ENCODE measurements at regions not wholly inside any gene's neighbourhood (a gene's known extent, or its start where the extent isn't known, plus 50 kb on each side); places are given as distances from the start of the nearest gene placed in this dataset.

DNA sequence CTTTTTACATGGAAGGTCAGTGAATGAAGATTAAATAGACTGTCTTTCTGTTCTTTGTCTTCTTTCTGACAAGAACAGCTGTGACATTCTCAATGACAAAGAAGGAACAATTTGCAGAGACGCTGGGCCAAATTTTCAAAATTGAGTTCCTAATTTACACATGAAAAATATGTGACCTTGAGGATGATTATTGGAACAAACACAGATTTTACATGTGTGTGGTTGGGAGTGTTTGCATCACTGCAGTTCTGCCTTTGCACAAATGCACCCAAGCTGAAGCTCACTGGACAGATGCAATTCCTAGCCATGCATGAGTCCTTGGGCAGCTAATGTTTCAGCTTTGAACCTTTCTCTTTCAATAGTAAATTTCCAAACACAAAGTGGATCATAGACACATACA, 350.8 kb downstream of the QKI start:
- Histone ChIP-seq H2AFZ (ENCODE audit: low read depth) (no peak overlapping the region), H3K36me3 (ENCODE audit: insufficient read depth) (no peaks in the 10 kb centered on the region), H3K4me3 (IDR thresholded peaks at IDR 0.05; ENCODE audit: insufficient read depth, low read depth, low read length) (no peak overlapping the region), H4K20me1 (ENCODE audit: insufficient read depth) (no peaks in the 10 kb centered on the region), H3K79me2 (ENCODE audit: insufficient read depth, low read depth) (no peaks in the 10 kb centered on the region), H3K4me1 (ENCODE audit: low read depth, poor library complexity, severe bottlenecking) (no peaks in the 10 kb centered on the region), H3K27ac (no peak overlapping the region), H3K27me3 (ENCODE audit: insufficient read depth, low read depth) (no peaks in the 10 kb centered on the region), H3K9ac (no peak overlapping the region), H3K4me2 (no peak overlapping the region)
- TF ChIP-seq, protein P1, sequence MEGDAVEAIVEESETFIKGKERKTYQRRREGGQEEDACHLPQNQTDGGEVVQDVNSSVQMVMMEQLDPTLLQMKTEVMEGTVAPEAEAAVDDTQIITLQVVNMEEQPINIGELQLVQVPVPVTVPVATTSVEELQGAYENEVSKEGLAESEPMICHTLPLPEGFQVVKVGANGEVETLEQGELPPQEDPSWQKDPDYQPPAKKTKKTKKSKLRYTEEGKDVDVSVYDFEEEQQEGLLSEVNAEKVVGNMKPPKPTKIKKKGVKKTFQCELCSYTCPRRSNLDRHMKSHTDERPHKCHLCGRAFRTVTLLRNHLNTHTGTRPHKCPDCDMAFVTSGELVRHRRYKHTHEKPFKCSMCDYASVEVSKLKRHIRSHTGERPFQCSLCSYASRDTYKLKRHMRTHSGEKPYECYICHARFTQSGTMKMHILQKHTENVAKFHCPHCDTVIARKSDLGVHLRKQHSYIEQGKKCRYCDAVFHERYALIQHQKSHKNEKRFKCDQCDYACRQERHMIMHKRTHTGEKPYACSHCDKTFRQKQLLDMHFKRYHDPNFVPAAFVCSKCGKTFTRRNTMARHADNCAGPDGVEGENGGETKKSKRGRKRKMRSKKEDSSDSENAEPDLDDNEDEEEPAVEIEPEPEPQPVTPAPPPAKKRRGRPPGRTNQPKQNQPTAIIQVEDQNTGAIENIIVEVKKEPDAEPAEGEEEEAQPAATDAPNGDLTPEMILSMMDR (conservative IDR thresholded peaks at IDR 0.05; ENCODE audit: low read depth, low read length) = no peak

GRCh38 chr6:163764565-163764964, 350.0 kb downstream of the QKI start:
- Histone ChIP-seq H3K4me3 (IDR thresholded peaks at IDR 0.05; ENCODE audit: insufficient read depth, low read depth, low read length) (no peak overlapping the region), H4K20me1 (ENCODE audit: insufficient read depth) (no peaks in the 10 kb centered on the region), H3K4me2 (no peak overlapping the region), H3K27me3 (ENCODE audit: insufficient read depth, low read depth) (no peaks in the 10 kb centered on the region), H3K4me1 (ENCODE audit: low read depth, poor library complexity, severe bottlenecking) (no peaks in the 10 kb centered on the region), H3K27ac (no peak overlapping the region), H3K36me3 (ENCODE audit: insufficient read depth) (no peaks in the 10 kb centered on the region), H3K79me2 (ENCODE audit: insufficient read depth, low read depth) (no peaks in the 10 kb centered on the region), H2AFZ (ENCODE audit: low read depth) (no peak overlapping the region), H3K9ac (no peak overlapping the region)
- TF ChIP-seq, protein P1 (conservative IDR thresholded peaks at IDR 0.05; ENCODE audit: low read depth, low read length) = no peak

DNA sequence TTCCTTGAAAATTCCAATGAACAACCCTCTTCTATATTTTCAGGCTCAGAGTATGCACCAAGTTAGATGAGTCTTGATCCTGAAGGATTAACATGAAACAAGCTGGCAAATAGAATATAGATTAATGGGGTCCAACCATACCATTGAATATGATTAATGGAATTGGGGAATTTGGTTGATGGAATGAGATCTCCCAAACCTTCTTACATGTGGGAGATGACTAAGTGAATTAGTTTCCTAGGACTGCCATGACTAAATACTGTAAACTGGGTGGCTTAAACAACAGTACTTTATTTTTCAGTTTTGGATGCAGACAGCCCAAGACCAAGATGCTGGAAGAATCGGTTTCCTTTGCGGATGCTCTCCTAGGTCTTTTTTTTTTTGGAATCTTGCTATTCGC, 347.0 kb downstream of the QKI start:
- no peak overlapping the region for H3K4me3 ChIP-seq (IDR thresholded peaks at IDR 0.05; ENCODE audit: insufficient read depth, low read depth, low read length)
- no peak overlapping the region for H3K27ac ChIP-seq
- no peaks in the 10 kb centered on the region for H3K27me3 ChIP-seq (ENCODE audit: insufficient read depth, low read depth)
- no peak overlapping the region for H3K4me2 ChIP-seq
- TF ChIP-seq, protein P1 (conservative IDR thresholded peaks at IDR 0.05; ENCODE audit: low read depth, low read length) = no peak
- no peaks in the 10 kb centered on the region for H3K36me3 ChIP-seq (ENCODE audit: insufficient read depth)
- no peaks in the 10 kb centered on the region for H3K79me2 ChIP-seq (ENCODE audit: insufficient read depth, low read depth)
- H2AFZ ChIP-seq (ENCODE audit: low read depth) = no peak overlapping the region
- H4K20me1 ChIP-seq (ENCODE audit: insufficient read depth) = no peaks in the 10 kb centered on the region
- no peaks in the 10 kb centered on the region for H3K4me1 ChIP-seq (ENCODE audit: low read depth, poor library complexity, severe bottlenecking)
- no peak overlapping the region for H3K9ac ChIP-seq

GRCh38 chr6:163760860-163761259, 346.3 kb downstream of the QKI start:
- Histone ChIP-seq H3K79me2 (ENCODE audit: insufficient read depth, low read depth) (no peaks in the 10 kb centered on the region), H3K4me2 (no peak overlapping the region), H4K20me1 (ENCODE audit: insufficient read depth) (no peaks in the 10 kb centered on the region), H3K4me3 (IDR thresholded peaks at IDR 0.05; ENCODE audit: insufficient read depth, low read depth, low read length) (no peak overlapping the region), H3K9ac (no peak overlapping the region), H3K27ac (no peak overlapping the region), H3K4me1 (ENCODE audit: low read depth, poor library complexity, severe bottlenecking) (no peaks in the 10 kb centered on the region), H2AFZ (ENCODE audit: low read depth) (no peak overlapping the region), H3K27me3 (ENCODE audit: insufficient read depth, low read depth) (no peaks in the 10 kb centered on the region), H3K36me3 (ENCODE audit: insufficient read depth) (no peaks in the 10 kb centered on the region)
- TF ChIP-seq, protein P1 (conservative IDR thresholded peaks at IDR 0.05; ENCODE audit: low read depth, low read length) = no peak
